Astrocyte of the cerebellum (primary cell): ENCODE measurements at regions not wholly inside any gene's neighbourhood (a gene's known extent, or its start where the extent isn't known, plus 50 kb on each side); places are given as distances from the start of the nearest gene placed in this dataset.

Source experiments
- DNase-seq: peaks from one replicate; pipeline ENCODE4 v3.0.0-alpha.2; 2011; ENCODE audit warnings: low read depth
- H3K4me3 ChIP-seq: 2 replicates; pipeline ENCODE4 v1.5.1; 2011; ENCODE audit warnings: mild to moderate bottlenecking, low read depth, low read length, moderate library complexity
- in situ Hi-C: cut with HindIII; loops from 2 replicates; pipeline ENCODE4 v1.10.0; 2017; ENCODE audit warnings: low sequenced_read_pairs
- TF ChIP-seq, protein P1 (sequence below): IDR thresholded peaks from 2 replicates; pipeline ENCODE4 v1.5.1; 2012; ENCODE audit warnings: low read length, low read depth, moderate library complexity, mild to moderate bottlenecking; ENCODE audit errors: missing control alignments

DNA sequence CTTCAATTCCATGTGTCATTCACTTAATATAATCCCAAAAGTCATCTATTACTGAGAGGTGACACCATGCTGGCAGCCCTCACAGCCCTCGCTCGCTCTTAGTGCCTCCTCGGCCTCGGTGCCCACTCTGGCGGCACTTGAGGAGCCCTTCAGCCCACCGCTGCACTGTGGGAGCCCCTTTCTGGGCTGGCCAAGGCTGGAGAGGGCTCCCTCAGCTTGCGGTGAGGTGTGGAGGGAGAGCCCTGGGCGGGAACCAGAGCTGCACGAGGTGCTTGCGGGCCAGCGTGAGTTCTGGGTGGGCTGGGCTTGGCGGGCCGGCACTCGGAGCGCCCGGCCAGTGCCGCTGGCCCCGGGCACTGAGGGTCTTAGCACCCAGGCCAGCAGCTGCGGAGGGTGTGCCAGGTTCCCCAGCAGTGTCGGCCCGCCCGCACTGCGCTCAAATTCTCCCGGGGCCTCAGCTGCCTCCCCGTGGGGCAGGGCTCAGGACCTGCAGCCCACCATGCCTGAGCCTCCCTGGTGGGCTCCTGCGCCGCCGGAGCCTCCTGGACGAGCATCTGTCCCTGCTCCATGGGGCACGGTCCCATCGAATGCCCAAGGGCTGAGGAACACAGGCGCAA is 374.1 kb downstream of the ELAVL2 start:
- no peak for DNase-seq
- no peak overlapping the region for H3K4me3 ChIP-seq
- in situ Hi-C loops, result no loop called here
- TF ChIP-seq, protein P1, sequence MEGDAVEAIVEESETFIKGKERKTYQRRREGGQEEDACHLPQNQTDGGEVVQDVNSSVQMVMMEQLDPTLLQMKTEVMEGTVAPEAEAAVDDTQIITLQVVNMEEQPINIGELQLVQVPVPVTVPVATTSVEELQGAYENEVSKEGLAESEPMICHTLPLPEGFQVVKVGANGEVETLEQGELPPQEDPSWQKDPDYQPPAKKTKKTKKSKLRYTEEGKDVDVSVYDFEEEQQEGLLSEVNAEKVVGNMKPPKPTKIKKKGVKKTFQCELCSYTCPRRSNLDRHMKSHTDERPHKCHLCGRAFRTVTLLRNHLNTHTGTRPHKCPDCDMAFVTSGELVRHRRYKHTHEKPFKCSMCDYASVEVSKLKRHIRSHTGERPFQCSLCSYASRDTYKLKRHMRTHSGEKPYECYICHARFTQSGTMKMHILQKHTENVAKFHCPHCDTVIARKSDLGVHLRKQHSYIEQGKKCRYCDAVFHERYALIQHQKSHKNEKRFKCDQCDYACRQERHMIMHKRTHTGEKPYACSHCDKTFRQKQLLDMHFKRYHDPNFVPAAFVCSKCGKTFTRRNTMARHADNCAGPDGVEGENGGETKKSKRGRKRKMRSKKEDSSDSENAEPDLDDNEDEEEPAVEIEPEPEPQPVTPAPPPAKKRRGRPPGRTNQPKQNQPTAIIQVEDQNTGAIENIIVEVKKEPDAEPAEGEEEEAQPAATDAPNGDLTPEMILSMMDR, result no peak

- TF ChIP-seq, protein P1, result no peak
- no peak overlapping the region for H3K4me3 ChIP-seq
- in situ Hi-C loops, result no loop called here
These were observed 361.8 kb downstream of the ELAVL2 start for GRCh38 chr9:23464275-23464674.

DNA sequence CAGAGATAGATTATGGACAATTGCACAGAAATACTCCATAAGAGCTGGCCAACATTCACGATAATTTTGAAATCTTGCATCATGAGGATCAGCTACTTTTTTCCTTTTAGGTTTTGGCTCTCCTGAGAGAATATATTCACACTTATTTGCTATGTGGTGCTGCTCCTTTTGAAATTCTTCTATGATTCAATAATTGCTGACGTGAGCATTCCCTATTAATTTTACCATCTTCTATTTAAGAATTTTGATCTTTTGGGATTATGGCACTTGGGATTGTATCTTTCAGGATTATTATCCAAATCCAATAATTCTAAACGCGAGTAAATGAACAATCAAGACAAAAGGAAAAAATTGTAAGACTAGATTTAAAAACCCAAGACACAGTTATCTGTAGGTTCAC is 358.8 kb downstream of the ELAVL2 start:
- H3K4me3 ChIP-seq, result no peak overlapping the region
- TF ChIP-seq, protein P1, result no peak
- in situ Hi-C loops, result no loop called here
- DNase-seq, result no peak

More at GRCh38 chr9:23464275-23464674, 361.8 kb downstream of the ELAVL2 start:
- no peak for DNase-seq

DNA sequence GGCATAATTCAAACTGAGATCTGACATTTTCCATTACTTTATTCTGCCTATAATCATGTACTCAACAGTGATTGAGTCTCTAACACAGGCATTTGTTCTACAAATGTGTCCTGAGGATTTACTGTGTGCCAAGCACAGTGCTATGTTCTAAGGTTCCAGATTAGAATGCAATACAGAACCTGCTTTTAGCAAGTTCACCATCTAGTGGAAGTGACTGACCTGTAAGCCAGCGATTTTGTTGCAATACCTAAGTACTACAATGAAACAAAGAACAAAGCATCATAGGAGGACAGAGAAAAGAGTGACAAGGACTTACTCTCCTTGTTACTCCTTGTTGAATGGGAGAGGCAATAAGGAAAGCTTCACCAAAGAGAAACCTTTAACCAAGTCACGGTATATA is 348.1 kb downstream of the ELAVL2 start:
- TF ChIP-seq, protein P1, result no peak
- in situ Hi-C loops, result loop anchor here (10.0 kb wide), 1 partner anchor 633 kb away; no protein-coding TSS in a partner anchor
- no peak overlapping the region for H3K4me3 ChIP-seq
- DNase-seq, result no peak

DNA sequence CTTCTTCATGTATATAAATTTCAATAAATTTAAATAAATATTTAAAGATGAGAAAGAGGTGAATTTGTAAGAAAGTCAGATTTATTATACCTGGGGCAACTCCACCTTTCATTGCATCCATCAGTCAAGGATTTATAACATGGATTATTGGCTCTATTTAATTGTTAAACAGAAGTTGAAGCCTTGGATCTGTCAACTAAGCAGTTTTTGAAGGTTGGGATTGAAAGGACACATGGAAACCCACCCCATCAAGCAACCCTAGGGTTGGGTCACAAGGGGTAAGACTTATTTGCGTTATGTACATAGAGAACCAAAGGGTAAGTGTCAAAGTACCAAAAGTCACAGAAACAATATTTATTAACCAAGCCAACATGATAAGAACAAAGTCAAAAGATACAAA is 342.5 kb downstream of the ELAVL2 start:
- TF ChIP-seq, protein P1, result no peak
- in situ Hi-C loops, result no loop called here
- no peak for DNase-seq
- H3K4me3 ChIP-seq, result no peak overlapping the region

DNA sequence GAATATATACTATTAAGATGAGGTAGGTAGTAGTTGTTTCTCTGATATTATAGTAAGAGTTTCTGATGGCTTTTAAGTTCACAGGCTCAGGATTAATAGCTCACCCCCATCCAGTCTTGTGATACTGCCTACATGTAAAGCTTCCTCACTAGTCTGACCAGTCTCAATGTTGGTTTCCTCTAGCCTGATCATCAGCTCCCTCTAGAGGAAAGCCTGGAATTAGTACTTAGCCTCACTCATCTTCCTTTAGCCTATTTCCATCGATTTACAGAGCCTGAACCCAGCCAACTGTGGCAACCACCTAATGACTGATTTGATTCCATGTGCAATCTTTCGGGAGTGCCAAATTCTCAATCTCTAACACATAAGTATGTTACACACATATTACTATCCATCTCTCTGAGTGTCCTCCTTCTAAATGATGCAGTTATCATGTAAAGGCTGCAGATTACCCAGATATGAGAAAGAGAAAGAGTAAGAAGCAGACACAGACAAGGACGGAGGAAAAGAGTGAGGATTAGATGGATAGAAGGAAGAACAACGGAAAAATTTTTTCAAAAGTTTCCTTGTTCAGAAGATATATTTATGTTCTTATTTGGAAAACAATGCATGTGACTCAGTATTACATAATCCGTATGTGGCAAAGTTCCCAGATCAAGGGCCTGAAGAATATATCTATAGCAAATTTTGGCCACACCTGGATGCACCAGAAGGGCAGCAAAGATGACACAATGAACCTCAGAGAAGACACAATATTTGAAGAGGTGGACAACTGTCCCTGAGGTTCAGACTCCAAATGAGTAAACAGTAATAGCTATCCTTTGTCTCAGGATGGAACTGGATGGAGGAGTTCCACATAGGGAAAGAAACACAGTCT is 333.7 kb downstream of the ELAVL2 start:
- peak; percentile 12 for DNase-seq
- no peak overlapping the region for H3K4me3 ChIP-seq
- TF ChIP-seq, protein P1, result peak; percentile 64
- in situ Hi-C loops, result no loop called here
